H1 (cell line): ENCODE measurements at regions not wholly inside any gene's neighbourhood (a gene's known extent, or its start where the extent isn't known, plus 50 kb on each side); places are given as distances from the start of the nearest gene placed in this dataset.

Experiments used
- ASH2L ChIP-seq: fragments of 200-600, 300-600 bp; sonication (generic); IDR thresholded peaks from one replicate; pipeline ENCODE4 v1.7.1; 2017; ENCODE audit warnings: low read length
- BCL11A ChIP-seq, 2 experiments: IDR thresholded peaks; one replicate each; pipeline ENCODE4 v1.6.1; 2011; ENCODE audit warnings: low read depth in 2 of 2, low read length in 2 of 2, mild to moderate bottlenecking in 2 of 2
- CHD2 ChIP-seq: IDR thresholded peaks from 2 replicates; pipeline ENCODE4 v1.6.1; 2012; ENCODE audit warnings: low read length, improper control_type of control experiment
- CREB1 ChIP-seq: IDR thresholded peaks from 2 replicates; pipeline ENCODE4 v1.6.1; 2012; ENCODE audit warnings: inconsistent platforms
- CTCF ChIP-seq, 3 experiments: IDR thresholded peaks; 1 replicate in 2 of 3; 2 replicates in 1 of 3; pipeline versions ENCODE4 v1.5.1 to v1.6.1; 2011; ENCODE audit warnings: low read length in 3 of 3, mild to moderate bottlenecking in 3 of 3, inconsistent platforms in 2 of 3, low read depth in 1 of 3, moderate library complexity in 1 of 3; ENCODE audit not compliant: insufficient read depth in 1 of 3; ENCODE audit errors: control extremely low read depth in 1 of 3
- EZH2 ChIP-seq: fragments of 200-600 bp; sonication (generic); IDR thresholded peaks from 2 replicates; pipeline ENCODE4 v1.7.1; 2012; ENCODE audit warnings: low read depth, mild to moderate bottlenecking, moderate library complexity, low read length, inconsistent platforms; ENCODE audit not compliant: severe bottlenecking
- POLR2AphosphoS5 ChIP-seq: IDR thresholded peaks from 2 replicates; pipeline ENCODE4 v1.6.1; 2011; ENCODE audit warnings: low read depth, low read length
- TAF1 ChIP-seq: IDR thresholded peaks from 2 replicates; pipeline ENCODE4 v1.6.1; 2011; ENCODE audit warnings: mild to moderate bottlenecking, low read depth, low read length

- TF ChIP-seq CTCF (IDR thresholded peaks at IDR 0.05; ENCODE audit: control extremely low read depth in 1 of 3, insufficient read depth in 1 of 3, low read depth in 1 of 3, low read length in 3 of 3) (no peak), TAF1 (no peak), POLR2AphosphoS5 (no peak), CHD2 (no peak), ASH2L (no peak), CREB1 (no peak), EZH2 (no peak), BCL11A (IDR thresholded peaks at IDR 0.05; ENCODE audit: low read depth in 2 of 2, low read length in 2 of 2) (no peak)
Measured at GRCh38 chr22:48584170-48584569, 1243.5 kb downstream of the BRD1 start.
